ENCODE measurements at regions not wholly inside any gene's neighbourhood (a gene's known extent, or its start where the extent isn't known, plus 50 kb on each side); places are given as distances from the start of the nearest gene placed in this dataset.

GRCh38 chr10:69736886-69737641 lies 64.6 kb upstream of the COL13A1 start:
- Histone ChIP-seq H3K9ac (ENCODE audit: control insufficient read depth, insufficient read depth, low read length) (no peak overlapping the region), H3K36me3 (ENCODE audit: control insufficient read depth in 2 of 2, insufficient read depth in 2 of 2, low read length in 1 of 2) (no peaks in the 10 kb centered on the region), H3K4me2 (ENCODE audit: control insufficient read depth, insufficient read depth) (no peak overlapping the region), H2AFZ (ENCODE audit: control insufficient read depth, low read depth, low read length) (no peak overlapping the region), H3K27me3 (replicated peaks in 1 of 2; ENCODE audit: control insufficient read depth in 2 of 2, insufficient read depth in 2 of 2, low read length in 1 of 2) (peaks cover 0 to 4% of the 10 kb centered on the region in 2 experiments; a peak in 3 of 4 replicates), H3K4me1 (ENCODE audit: control insufficient read depth, insufficient read depth, low read length) (peaks cover 9% of the 10 kb centered on the region), H3K9me3 (replicated peaks; ENCODE audit: control insufficient read depth, insufficient read depth, low read length) (no peaks in the 10 kb centered on the region; the same call in 2 of the 3 replicates), H4K20me1 (ENCODE audit: control insufficient read depth, insufficient read depth) (no peaks in the 10 kb centered on the region; the same call in 1 of the 2 replicates), H3K27ac (ENCODE audit: control insufficient read depth, insufficient read depth) (no peak overlapping the region), H3K79me2 (ENCODE audit: control insufficient read depth, insufficient read depth, low read length) (no peaks in the 10 kb centered on the region), H3K4me3 (no peak overlapping the region)
- no peak for DNase-seq (ENCODE audit: low read depth, low spot score)
- FAIRE-seq, result no peak
- CTCF ChIA-PET, result interaction anchor here (0.7 to 1.2 kb wide), 2 partner anchors 177 to 221 kb away, joined by 3 read pairs; no protein-coding TSS in a partner anchor
- POLR2A ChIA-PET, result no interaction called here
- 29% methylated on average over 12 of the region's 12 CpGs for WGBS (ENCODE audit: insufficient coverage, insufficient replicate concordance, low lambda C conversion rate, missing lambda C conversion rate)
- intact Hi-C loops (cut with micrococcal nuclease; ENCODE audit: unreplicated experiment) (no loop called here), in situ Hi-C loops (cut with MboI) (no loop called here)
- SMC1A ChIA-PET (ENCODE audit: uncharacterized antibody, unreplicated experiment), result no interaction called here
- BruUV-seq (replicated peaks), result no TSS peak
- RAD21 ChIA-PET (ENCODE audit: unreplicated experiment), result no interaction called here
- ATAC-seq, result no peak
- no peak for TF ChIP-seq NBN (IDR thresholded peaks at IDR 0.05)

- H3K27ac ChIP-seq (ENCODE audit: control insufficient read depth, insufficient read depth), result no peak overlapping the region
- peaks cover 0 to 4% of the 10 kb centered on the region in 2 experiments; a peak in 3 of 4 replicates for H3K27me3 ChIP-seq (replicated peaks in 1 of 2; ENCODE audit: control insufficient read depth in 2 of 2, insufficient read depth in 2 of 2, low read length in 1 of 2)
- no TSS peak for BruUV-seq (replicated peaks)
- no peak overlapping the region for H2AFZ ChIP-seq (ENCODE audit: control insufficient read depth, low read depth, low read length)
- peaks cover 9% of the 10 kb centered on the region for H3K4me1 ChIP-seq (ENCODE audit: control insufficient read depth, insufficient read depth, low read length)
- POLR2A ChIA-PET, result no interaction called here
- intact Hi-C loops (cut with micrococcal nuclease; ENCODE audit: unreplicated experiment), result no loop called here
- in situ Hi-C loops (cut with MboI), result no loop called here
- CTCF ChIA-PET, result no interaction called here
- RAD21 ChIA-PET (ENCODE audit: unreplicated experiment), result no interaction called here
- ATAC-seq, result no peak
- H3K9me3 ChIP-seq (replicated peaks; ENCODE audit: control insufficient read depth, insufficient read depth, low read length), result no peaks in the 10 kb centered on the region; the same call in 2 of the 3 replicates
- H3K36me3 ChIP-seq (ENCODE audit: control insufficient read depth in 2 of 2, insufficient read depth in 2 of 2, low read length in 1 of 2), result no peaks in the 10 kb centered on the region
- no peak overlapping the region for H3K4me2 ChIP-seq (ENCODE audit: control insufficient read depth, insufficient read depth)
- H3K4me3 ChIP-seq, result no peak overlapping the region
- no peaks in the 10 kb centered on the region; the same call in 1 of the 2 replicates for H4K20me1 ChIP-seq (ENCODE audit: control insufficient read depth, insufficient read depth)
- H3K79me2 ChIP-seq (ENCODE audit: control insufficient read depth, insufficient read depth, low read length), result no peaks in the 10 kb centered on the region
- no peak for DNase-seq (ENCODE audit: low read depth, low spot score)
- no peak for FAIRE-seq
- H3K9ac ChIP-seq (ENCODE audit: control insufficient read depth, insufficient read depth, low read length), result no peak overlapping the region
- SMC1A ChIA-PET (ENCODE audit: uncharacterized antibody, unreplicated experiment), result no interaction called here
- WGBS (ENCODE audit: insufficient coverage, insufficient replicate concordance, low lambda C conversion rate, missing lambda C conversion rate), result 24% methylated on average over 5 of the region's 5 CpGs
- no peak for TF ChIP-seq KLF5 (IDR thresholded peaks at IDR 0.05; ENCODE audit: partially characterized antibody)
- TF ChIP-seq EZH2 (IDR thresholded peaks at IDR 0.05; ENCODE audit: borderline replicate concordance, control insufficient read depth, low read depth, low read length), result no peak
- no peak for TF ChIP-seq FOS (IDR thresholded peaks at IDR 0.05; ENCODE audit: borderline replicate concordance, extremely low read depth, insufficient read length)
- no peak for TF ChIP-seq NR2C2 (IDR thresholded peaks at IDR 0.05; ENCODE audit: borderline replicate concordance, control insufficient read depth, insufficient read length, low read depth)
- no peak for TF ChIP-seq CBX5 (IDR thresholded peaks at IDR 0.05; ENCODE audit: low read depth)
- TF ChIP-seq, protein P1, sequence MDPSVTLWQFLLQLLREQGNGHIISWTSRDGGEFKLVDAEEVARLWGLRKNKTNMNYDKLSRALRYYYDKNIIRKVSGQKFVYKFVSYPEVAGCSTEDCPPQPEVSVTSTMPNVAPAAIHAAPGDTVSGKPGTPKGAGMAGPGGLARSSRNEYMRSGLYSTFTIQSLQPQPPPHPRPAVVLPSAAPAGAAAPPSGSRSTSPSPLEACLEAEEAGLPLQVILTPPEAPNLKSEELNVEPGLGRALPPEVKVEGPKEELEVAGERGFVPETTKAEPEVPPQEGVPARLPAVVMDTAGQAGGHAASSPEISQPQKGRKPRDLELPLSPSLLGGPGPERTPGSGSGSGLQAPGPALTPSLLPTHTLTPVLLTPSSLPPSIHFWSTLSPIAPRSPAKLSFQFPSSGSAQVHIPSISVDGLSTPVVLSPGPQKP (IDR thresholded peaks at IDR 0.05; ENCODE audit: low read depth, low read length), result no peak
- TF ChIP-seq E2F8 (IDR thresholded peaks at IDR 0.05; ENCODE audit: low read depth, partially characterized antibody), result no peak
- TF ChIP-seq NBN (IDR thresholded peaks at IDR 0.05), result no peak
- TF ChIP-seq JUND (IDR thresholded peaks at IDR 0.05; ENCODE audit: low read depth, low read length), result no peak
Observed at GRCh38 chr10:69738071-69738470, 63.6 kb upstream of the COL13A1 start.
